GM20000 (cell line): ENCODE measurements at regions not wholly inside any gene's neighbourhood (a gene's known extent, or its start where the extent isn't known, plus 50 kb on each side); places are given as distances from the start of the nearest gene placed in this dataset.

Experiments
- DNase-seq: peaks from one replicate; pipeline ENCODE4 v3.0.0; 2012; ENCODE audit warnings: low spot score
- CTCF ChIP-seq: IDR thresholded peaks from 2 replicates; pipeline ENCODE4 v1.5.1; 2012; ENCODE audit warnings: mild to moderate bottlenecking, control low read depth; ENCODE audit errors: extremely low read depth, missing control alignments

- no peak for DNase-seq
Measured at GRCh38 chr15:39132954-39133600, 447.8 kb upstream of the THBS1 start.

GRCh38 chr15:39134282-39134681, 446.6 kb upstream of the THBS1 start:
- DNase-seq, result no peak
- no peak for TF ChIP-seq CTCF

More at GRCh38 chr15:39132954-39133600, 447.8 kb upstream of the THBS1 start:
- TF ChIP-seq CTCF, result no peak

DNA sequence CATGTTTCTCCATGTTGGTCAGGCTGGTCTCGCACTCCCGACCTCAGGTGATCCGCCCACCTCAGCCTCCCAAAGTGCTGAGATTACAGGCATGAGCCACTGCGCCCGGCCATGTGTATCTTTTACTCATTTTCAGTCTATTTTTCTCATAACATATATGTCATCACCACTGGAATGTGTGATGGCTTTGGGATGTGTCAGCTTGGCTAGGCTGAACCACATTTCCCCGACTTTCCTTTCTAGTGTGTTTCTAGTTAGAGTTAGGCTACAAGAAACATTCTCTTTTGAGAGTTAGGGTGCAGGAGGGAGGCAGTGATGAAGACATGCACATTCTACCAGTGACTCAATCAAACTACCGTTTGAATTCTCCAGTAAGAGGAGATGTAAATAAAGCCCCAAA, 444.9 kb upstream of the THBS1 start:
- DNase-seq, result no peak
- TF ChIP-seq CTCF, result no peak

DNA sequence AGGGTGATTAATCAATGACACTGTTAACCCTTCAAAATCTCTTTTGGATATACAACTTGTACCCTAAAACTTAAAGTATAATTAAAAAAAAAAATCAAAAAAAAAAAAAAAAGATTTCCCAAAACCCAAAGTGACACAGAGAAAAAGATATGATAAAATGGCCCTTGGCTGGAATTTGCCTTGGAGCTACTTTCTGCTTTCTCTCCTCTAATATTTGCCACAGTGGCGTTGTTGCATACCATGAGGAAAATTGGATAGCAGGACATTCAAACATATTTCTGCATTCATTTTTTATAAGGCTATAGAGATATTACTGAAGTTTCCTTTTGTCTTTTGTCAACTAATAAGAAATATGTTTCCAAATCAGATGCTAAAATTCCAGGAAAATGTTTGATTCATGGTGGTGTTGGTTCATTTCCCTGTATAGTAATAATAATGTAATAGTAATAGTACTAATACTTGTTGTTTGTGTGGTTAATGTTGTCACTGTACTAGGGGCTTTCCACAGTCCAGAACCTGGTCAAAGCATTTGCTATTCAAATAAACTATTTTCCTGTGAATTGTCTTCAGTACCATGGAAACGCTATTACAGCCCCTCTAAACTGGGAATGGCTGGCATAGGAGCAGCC, 441.3 kb upstream of the THBS1 start:
- DNase-seq, result no peak
- TF ChIP-seq CTCF, result no peak

DNA sequence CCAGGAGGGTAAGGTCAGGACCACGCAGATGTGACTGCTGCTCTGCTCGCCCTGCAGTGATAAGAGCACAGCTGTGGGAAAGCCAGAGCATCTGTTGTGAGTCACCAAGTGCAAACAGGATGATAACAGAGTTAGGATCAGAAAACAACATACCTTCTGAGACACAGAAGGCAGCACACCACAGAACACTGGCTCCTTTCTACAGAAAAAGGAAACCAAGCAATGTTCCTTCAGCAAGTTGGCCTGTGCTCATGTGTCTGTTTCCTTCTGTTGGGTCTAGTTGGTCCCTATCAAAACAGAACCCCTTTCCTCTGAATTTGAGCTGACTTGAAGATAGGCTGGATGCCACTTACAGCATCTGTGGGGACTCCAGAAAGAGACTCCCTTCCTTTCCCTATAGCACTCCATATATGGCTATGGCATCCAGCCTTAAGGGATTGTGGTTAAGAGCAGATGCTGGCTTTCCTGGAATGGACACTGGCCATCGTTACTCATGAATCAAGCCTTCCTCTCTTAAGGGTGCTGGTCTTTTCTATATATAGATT, 440.7 kb upstream of the THBS1 start:
- no peak for TF ChIP-seq CTCF
- DNase-seq, result no peak

- TF ChIP-seq CTCF, result no peak
- no peak for DNase-seq
Measured at GRCh38 chr15:39142500-39142899, 438.4 kb upstream of the THBS1 start.

- no peak for TF ChIP-seq CTCF
- no peak for DNase-seq
Measured at GRCh38 chr15:39143479-39143878, 437.4 kb upstream of the THBS1 start.
